ENCODE measurements at regions not wholly inside any gene's neighbourhood (a gene's known extent, or its start where the extent isn't known, plus 50 kb on each side); places are given as distances from the start of the nearest gene placed in this dataset.

DNA sequence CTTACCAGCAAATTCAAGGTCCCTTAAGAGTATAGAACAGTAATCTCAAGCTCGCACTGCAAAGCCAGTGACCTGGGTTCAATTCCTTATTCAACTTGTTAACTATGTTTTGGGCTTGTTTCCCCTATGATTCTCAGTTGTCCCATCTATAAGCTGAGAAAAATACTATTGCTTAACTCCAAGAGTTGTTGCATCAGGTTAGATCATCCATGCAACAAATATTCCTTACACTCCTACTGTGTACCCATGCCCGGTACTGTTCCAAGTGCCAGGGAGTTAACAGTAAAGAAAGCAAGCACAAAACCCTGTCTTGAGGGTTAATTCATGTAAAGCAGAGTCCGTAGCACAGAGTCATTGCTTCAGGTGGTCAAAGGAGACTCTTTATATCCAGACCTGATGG, 247.3 kb downstream of the MAFB start:
- Mint-ChIP-seq H3K4me3 (no peak overlapping the region), H3K4me1 (peaks cover 23% of the 10 kb centered on the region), H3K36me3 (no peaks in the 10 kb centered on the region), H3K27ac (no peak overlapping the region), H3K9me3 (no peaks in the 10 kb centered on the region), H3K27me3 (ENCODE audit: low read depth) (no peaks in the 10 kb centered on the region)
- DNase-seq (ENCODE audit: low spot score in 2 of 2, unreplicated experiment in 2 of 2) = no peak
- TF ChIP-seq, protein P1, sequence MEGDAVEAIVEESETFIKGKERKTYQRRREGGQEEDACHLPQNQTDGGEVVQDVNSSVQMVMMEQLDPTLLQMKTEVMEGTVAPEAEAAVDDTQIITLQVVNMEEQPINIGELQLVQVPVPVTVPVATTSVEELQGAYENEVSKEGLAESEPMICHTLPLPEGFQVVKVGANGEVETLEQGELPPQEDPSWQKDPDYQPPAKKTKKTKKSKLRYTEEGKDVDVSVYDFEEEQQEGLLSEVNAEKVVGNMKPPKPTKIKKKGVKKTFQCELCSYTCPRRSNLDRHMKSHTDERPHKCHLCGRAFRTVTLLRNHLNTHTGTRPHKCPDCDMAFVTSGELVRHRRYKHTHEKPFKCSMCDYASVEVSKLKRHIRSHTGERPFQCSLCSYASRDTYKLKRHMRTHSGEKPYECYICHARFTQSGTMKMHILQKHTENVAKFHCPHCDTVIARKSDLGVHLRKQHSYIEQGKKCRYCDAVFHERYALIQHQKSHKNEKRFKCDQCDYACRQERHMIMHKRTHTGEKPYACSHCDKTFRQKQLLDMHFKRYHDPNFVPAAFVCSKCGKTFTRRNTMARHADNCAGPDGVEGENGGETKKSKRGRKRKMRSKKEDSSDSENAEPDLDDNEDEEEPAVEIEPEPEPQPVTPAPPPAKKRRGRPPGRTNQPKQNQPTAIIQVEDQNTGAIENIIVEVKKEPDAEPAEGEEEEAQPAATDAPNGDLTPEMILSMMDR (IDR thresholded peaks at IDR 0.05; ENCODE audit: unreplicated experiment) = no peak

DNA sequence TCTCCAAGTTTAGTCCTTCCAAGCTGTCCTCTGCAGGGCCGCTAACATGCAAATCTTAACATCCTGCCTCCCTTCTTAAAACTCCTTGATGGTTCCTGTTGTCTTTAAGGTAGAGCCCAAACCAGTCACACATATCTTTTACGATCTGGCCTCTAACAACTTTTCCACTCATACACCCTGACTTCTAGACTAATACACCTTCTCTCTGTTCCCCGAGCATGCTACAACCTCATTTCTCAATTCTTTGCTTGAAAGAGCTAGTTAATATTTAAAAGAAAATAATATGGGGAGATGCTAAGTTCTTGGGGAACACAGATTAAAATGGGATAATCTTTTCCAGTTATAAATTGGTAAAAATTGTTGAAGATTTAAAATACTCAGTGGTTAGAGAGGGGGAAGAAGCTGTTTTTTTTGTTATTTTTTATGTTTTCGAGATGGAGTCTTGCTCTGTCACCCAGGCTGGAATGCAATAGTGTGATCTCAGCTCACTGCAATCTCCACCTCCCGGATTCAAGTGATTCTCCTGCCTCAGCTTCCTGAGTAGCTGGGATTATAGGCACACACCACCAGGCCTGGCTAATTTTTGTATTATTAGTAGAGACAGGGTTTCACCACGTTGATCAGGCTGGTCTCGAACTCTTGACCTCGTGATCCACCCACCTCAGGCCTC, 250.7 kb downstream of the MAFB start:
- H3K27ac Mint-ChIP-seq = no peak overlapping the region
- H3K36me3 Mint-ChIP-seq = no peaks in the 10 kb centered on the region
- no peaks in the 10 kb centered on the region for H3K27me3 Mint-ChIP-seq (ENCODE audit: low read depth)
- TF ChIP-seq, protein P1 (IDR thresholded peaks at IDR 0.05; ENCODE audit: unreplicated experiment) = no peak
- no peaks in the 10 kb centered on the region for H3K9me3 Mint-ChIP-seq
- H3K4me3 Mint-ChIP-seq = no peak overlapping the region
- DNase-seq (ENCODE audit: low spot score in 2 of 2, unreplicated experiment in 2 of 2) = no peak
- peaks cover 9% of the 10 kb centered on the region for H3K4me1 Mint-ChIP-seq

DNA sequence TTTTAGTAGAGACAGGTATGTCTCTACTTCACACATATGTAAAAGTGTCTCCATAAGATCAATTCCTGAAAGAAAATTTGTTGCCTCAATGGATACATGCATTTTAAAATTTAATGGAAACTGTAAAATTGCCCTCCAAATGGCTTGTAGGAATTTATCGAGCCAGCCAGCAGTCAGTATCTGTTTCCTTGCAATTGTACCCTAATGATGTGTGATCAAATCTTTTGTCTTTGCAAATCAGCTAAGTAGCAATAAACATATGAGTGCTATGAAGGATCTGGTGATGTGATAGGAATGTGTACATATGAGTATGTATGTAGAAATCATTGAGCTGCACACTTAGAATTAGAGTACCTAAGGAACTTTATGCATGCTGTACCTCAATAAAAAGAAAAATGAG, 253.0 kb downstream of the MAFB start:
- no peaks in the 10 kb centered on the region for H3K36me3 Mint-ChIP-seq
- TF ChIP-seq, protein P1 (IDR thresholded peaks at IDR 0.05; ENCODE audit: unreplicated experiment) = no peak
- H3K27me3 Mint-ChIP-seq (ENCODE audit: low read depth) = peaks cover under 1% of the 10 kb centered on the region
- no peak overlapping the region for H3K27ac Mint-ChIP-seq
- DNase-seq (ENCODE audit: low spot score in 2 of 2, unreplicated experiment in 2 of 2) = no peak
- H3K4me3 Mint-ChIP-seq = no peak overlapping the region
- no peaks in the 10 kb centered on the region for H3K9me3 Mint-ChIP-seq
- H3K4me1 Mint-ChIP-seq = no peaks in the 10 kb centered on the region

GRCh38 chr20:40435146-40435895, 253.7 kb downstream of the MAFB start:
- Mint-ChIP-seq H3K4me3 (no peak overlapping the region), H3K36me3 (no peaks in the 10 kb centered on the region), H3K4me1 (no peaks in the 10 kb centered on the region), H3K9me3 (no peaks in the 10 kb centered on the region), H3K27ac (no peak overlapping the region), H3K27me3 (ENCODE audit: low read depth) (peaks cover 3% of the 10 kb centered on the region)
- TF ChIP-seq, protein P1 (IDR thresholded peaks at IDR 0.05; ENCODE audit: unreplicated experiment) = no peak
- DNase-seq (ENCODE audit: low spot score in 2 of 2, unreplicated experiment in 2 of 2) = no peak

DNA sequence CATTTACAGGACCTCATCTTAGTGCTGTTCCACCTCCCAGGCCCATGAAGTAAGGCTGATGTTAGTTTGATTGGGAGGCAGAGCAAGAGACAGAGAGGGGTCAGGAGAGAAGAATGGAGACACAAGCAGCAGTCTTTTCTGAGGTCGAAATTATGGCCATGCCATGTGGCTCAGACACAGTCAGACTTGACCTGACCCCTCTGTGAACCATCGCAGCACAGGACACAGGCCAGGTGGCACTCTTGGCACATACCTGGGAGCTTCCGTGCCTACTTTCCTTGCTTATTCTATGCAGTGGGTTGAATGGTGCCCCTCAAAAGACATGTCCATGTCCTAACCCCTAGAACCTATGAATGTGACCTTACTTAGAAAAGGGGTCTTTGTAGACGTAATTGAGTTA, 254.9 kb downstream of the MAFB start:
- TF ChIP-seq, protein P1 (IDR thresholded peaks at IDR 0.05; ENCODE audit: unreplicated experiment) = no peak
- H3K27ac Mint-ChIP-seq = no peak overlapping the region
- H3K4me1 Mint-ChIP-seq = no peaks in the 10 kb centered on the region
- H3K27me3 Mint-ChIP-seq (ENCODE audit: low read depth) = peaks cover 3% of the 10 kb centered on the region
- H3K9me3 Mint-ChIP-seq = no peaks in the 10 kb centered on the region
- H3K36me3 Mint-ChIP-seq = no peaks in the 10 kb centered on the region
- DNase-seq (ENCODE audit: low spot score in 2 of 2, unreplicated experiment in 2 of 2) = no peak
- no peak overlapping the region for H3K4me3 Mint-ChIP-seq

All from mesothelial cell of epicardium (in vitro differentiated cells).